Common myeloid progenitor, CD34-positive (primary cell): ENCODE measurements at regions not wholly inside any gene's neighbourhood (a gene's known extent, or its start where the extent isn't known, plus 50 kb on each side); places are given as distances from the start of the nearest gene placed in this dataset.
"Not testable (repeated sequence)": the region's sequence is repeated elsewhere in the genome, so short reads cannot be mapped to it uniquely, and the experiment has no call there.

Source experiments
- CTCF ChIA-PET: fragments of 350-600 bp; sonication (Branson Sonifier 250); formaldehyde crosslinking; loops from one replicate; lab custom pipeline; 2021; ENCODE audit warnings: antibody characterized with exemption; lab: Charles Lee
- POLR2A ChIA-PET: fragments of 350-600 bp; sonication (Branson Sonifier 250); formaldehyde crosslinking; loops from one replicate; lab custom pipeline; 2021; ENCODE audit warnings: antibody characterized with exemption; lab: Charles Lee
- DNase-seq, 3 donors: peaks; one replicate each; pipeline versions ENCODE4 v3.0.0 to v3.0.0-alpha.2; 2013
- H3K27ac ChIP-seq, 2 experiments: 1 replicate in 1 of 2; 2 replicates in 1 of 2; pipeline ENCODE4 v1.7.0; 2013; ENCODE audit warnings: inconsistent platforms in 2 of 2, low read length in 2 of 2, mild to moderate bottlenecking in 2 of 2, low read depth in 1 of 2, moderate library complexity in 1 of 2; ENCODE audit not compliant: severe bottlenecking in 2 of 2, insufficient read depth in 1 of 2, poor library complexity in 1 of 2
- H3K27me3 ChIP-seq, 5 experiments: replicated peaks in 2 of 5; 1 replicate in 3 of 5; 2 replicates in 2 of 5; pipeline versions ENCODE4 v1.6.1 to v1.7.0; 2013; ENCODE audit warnings: low read length in 4 of 5, mild to moderate bottlenecking in 2 of 5, moderate library complexity in 2 of 5, inconsistent platforms in 1 of 5; ENCODE audit not compliant: insufficient read depth in 5 of 5, control insufficient read depth in 4 of 5
- H3K36me3 ChIP-seq, 4 experiments: 1 replicate in 2 of 4; 2 replicates in 2 of 4; pipeline versions ENCODE4 v1.6.1 to v1.7.0; 2013; ENCODE audit warnings: low read length in 3 of 4, control low read depth in 1 of 4, mild to moderate bottlenecking in 1 of 4; ENCODE audit not compliant: control insufficient read depth in 4 of 4, insufficient read depth in 4 of 4
- H3K4me1 ChIP-seq, 4 experiments: 1 replicate in 3 of 4; 2 replicates in 1 of 4; pipeline versions ENCODE4 v1.6.1 to v1.7.1; 2013; ENCODE audit warnings: low read length in 3 of 4, mild to moderate bottlenecking in 3 of 4, control low read depth in 1 of 4, inconsistent platforms in 1 of 4, moderate library complexity in 1 of 4; ENCODE audit not compliant: control insufficient read depth in 4 of 4, insufficient read depth in 4 of 4; ENCODE audit errors: control extremely low read depth in 1 of 4
- H3K4me3 ChIP-seq, 7 experiments: 1 replicate in 4 of 7; 2 replicates in 3 of 7; pipeline versions ENCODE4 v1.5.1 to v1.7.0; 2013; ENCODE audit warnings: mild to moderate bottlenecking in 7 of 7, low read length in 6 of 7, moderate library complexity in 6 of 7, inconsistent platforms in 2 of 7, low read depth in 2 of 7, control low read depth in 1 of 7; ENCODE audit not compliant: insufficient read depth in 4 of 7, control insufficient read depth in 1 of 7; ENCODE audit errors: extremely low read depth in 1 of 7
- H3K9me3 ChIP-seq, 5 experiments: 1 replicate in 4 of 5; 2 replicates in 1 of 5; pipeline versions ENCODE4 v1.6.1 to v1.7.1; 2013; ENCODE audit warnings: low read length in 4 of 5, mild to moderate bottlenecking in 2 of 5, inconsistent platforms in 1 of 5, low read depth in 1 of 5, moderate library complexity in 1 of 5; ENCODE audit not compliant: control insufficient read depth in 4 of 5, insufficient read depth in 2 of 5; ENCODE audit errors: control extremely low read depth in 1 of 5
- WGBS: methylation state at CpG from one replicate; pipeline ENCODE4 v1.1.5; 2013; ENCODE audit not compliant: insufficient coverage; 5-methylcytosine and 5-hydroxymethylcytosine counted together

DNA sequence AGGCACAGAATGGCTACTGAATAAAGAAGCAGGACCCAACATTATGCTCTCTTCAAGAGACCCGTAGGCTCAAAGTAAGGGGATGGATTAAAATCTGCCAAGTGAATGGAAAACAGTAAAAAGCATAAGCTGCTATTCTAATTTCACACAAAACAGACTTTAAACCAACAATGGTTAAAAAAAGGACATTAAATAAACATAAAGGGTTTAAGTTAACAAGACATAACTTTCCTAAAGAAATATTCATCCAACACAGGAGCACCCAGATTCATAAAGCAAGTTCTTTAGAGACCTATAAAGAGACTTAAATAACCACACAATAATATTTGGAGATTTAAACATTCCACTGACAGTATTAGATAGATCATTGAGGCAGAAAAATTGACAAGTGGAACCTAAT is 624.5 kb downstream of the RFPL4B start:
- whole genome bisulfite sequencing, result no CpG with 5 or more reads among the region's 1 CpG
- H3K27me3 ChIP-seq, result no peaks in the 10 kb centered on the region
- no peaks in the 10 kb centered on the region for H3K4me1 ChIP-seq
- peaks cover 0 to 4% (median 1%) of the 10 kb centered on the region in 5 experiments for H3K9me3 ChIP-seq
- DNase-seq, result no peak
- no peaks in the 10 kb centered on the region for H3K36me3 ChIP-seq
- POLR2A ChIA-PET, result no interaction called here
- H3K4me3 ChIP-seq, result no peak overlapping the region
- CTCF ChIA-PET, result no interaction called here
- H3K27ac ChIP-seq, result no peak overlapping the region

DNA sequence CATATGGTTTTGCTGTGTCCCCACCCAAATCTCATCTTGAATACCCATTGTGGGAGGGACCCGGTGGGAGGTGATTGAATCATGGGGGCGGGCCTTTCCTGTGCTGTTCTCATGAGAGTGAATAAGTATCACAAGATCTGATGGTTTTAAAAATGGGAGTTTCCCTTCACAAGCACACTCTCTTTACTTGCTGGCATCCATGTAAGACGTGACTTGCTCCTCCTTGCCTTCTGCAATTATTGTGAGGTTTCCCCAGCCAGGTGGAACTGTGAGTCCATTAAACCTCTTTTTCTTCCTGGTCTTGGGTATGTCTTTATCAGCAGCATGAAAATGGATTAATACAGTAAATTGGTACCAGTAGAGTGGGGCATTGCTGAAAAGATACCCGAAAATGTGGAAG is 627.8 kb downstream of the RFPL4B start:
- WGBS, result 100% methylated on average over 3 of the region's 4 CpGs
- H3K36me3 ChIP-seq, H3K27me3 ChIP-seq, POLR2A ChIA-PET, CTCF ChIA-PET, H3K27ac ChIP-seq, DNase-seq, H3K4me3 ChIP-seq, H3K9me3 ChIP-seq, H3K4me1 ChIP-seq: not testable (repeated sequence)

DNA sequence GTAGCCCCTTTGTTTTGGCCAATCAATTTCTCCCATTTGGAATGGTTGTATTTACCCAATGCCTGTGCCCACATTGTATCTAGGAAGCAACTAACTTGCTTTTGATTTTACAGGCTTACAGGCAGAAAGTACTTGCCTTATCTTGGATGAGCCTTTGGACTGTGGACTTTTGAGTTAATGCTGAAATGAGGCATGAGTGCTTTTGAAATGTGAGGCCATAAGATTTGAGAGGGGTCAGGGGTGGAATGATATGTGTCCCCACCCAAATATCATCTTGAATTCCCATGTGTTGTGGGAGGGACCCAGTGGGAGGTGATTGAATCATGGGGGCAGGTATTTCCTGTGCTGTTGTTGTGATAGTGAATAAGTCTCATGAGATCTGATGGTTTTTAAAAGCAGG is 629.4 kb downstream of the RFPL4B start:
- H3K27ac ChIP-seq, H3K27me3 ChIP-seq, DNase-seq, POLR2A ChIA-PET, H3K36me3 ChIP-seq, H3K4me3 ChIP-seq, H3K4me1 ChIP-seq, CTCF ChIA-PET, H3K9me3 ChIP-seq: not testable (repeated sequence)

DNA sequence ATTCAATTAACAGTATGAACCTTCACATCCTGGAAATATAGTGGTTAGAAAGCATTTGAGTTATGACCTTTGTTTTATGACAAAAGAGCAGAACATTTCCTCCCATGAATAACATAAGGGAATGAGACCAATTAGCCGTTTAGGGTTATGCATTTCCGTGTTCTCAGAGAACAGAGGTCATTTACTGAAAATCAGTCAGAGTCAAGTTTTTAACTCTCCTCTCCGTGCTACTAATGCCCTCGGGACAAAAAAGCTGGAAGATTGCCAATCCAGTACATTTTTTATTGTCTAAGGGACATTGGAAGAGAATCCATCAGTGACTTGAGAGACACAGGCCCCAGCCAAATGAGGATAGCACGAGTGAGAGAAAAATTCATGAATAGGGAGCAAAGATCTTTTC is 632.7 kb downstream of the RFPL4B start:
- ChIA-PET POLR2A (no interaction called here), CTCF (no interaction called here)
- H3K9me3 ChIP-seq, result no peaks in the 10 kb centered on the region
- H3K4me1 ChIP-seq, result no peaks in the 10 kb centered on the region
- no peak overlapping the region for H3K27ac ChIP-seq
- no peak for DNase-seq
- H3K36me3 ChIP-seq, result no peaks in the 10 kb centered on the region
- no peak overlapping the region for H3K4me3 ChIP-seq
- H3K27me3 ChIP-seq, result no peaks in the 10 kb centered on the region
- 94% methylated on average over 5 of the region's 5 CpGs for WGBS

DNA sequence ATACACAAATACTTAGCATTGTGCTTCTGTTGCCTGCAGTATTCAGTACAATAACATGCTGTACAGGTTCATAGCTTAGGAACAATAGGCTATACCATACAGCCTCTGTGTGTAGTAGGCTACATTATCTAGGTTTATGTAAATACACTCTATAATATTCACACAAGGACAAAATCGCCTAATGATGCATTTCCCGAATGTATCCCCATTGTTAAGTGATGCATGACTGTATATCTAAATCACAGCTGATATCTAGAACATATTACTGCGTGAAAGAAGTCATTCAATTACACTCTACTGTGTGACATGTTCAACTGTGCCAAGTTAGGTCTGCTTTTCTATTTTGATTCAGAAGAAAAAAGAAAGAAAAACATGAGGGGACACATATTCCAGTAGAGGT is 633.5 kb downstream of the RFPL4B start:
- ChIA-PET POLR2A (no interaction called here), CTCF (no interaction called here)
- WGBS, result no CpG with 5 or more reads among the region's 3 CpGs
- H3K4me1 ChIP-seq, result no peaks in the 10 kb centered on the region
- H3K4me3 ChIP-seq, result no peak overlapping the region
- H3K27ac ChIP-seq, result no peak overlapping the region
- H3K27me3 ChIP-seq, result no peaks in the 10 kb centered on the region
- DNase-seq, result no peak
- H3K9me3 ChIP-seq, result no peaks in the 10 kb centered on the region
- H3K36me3 ChIP-seq, result no peaks in the 10 kb centered on the region

DNA sequence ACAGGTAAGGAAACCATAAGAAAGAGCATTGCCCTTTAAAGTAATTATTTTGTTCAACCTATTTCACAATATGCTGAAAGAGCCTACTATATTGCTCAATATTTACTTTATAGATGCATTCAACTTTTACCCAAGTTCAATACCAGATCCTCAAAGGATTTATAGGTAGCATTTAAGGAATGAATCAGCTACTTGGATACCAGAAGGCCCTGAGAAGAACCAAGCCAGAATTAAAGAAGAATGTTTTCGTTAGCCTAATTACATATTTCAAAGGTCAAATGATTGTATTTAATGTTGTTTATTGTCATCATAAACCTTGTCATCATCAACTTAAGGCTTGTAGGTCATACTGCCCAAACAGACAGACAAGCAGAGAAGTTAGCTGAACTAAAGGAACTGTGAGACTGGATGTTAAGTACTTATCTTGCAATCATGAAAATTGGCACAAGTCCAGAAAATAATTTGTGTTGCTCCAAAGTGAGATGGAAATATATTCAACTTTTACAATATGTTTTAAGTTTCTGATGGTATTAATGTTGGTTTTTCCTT is 636.7 kb downstream of the RFPL4B start:
- H3K4me3 ChIP-seq, result no peak overlapping the region
- ChIA-PET CTCF (no interaction called here), POLR2A (no interaction called here)
- no peak overlapping the region for H3K27ac ChIP-seq
- no peaks in the 10 kb centered on the region for H3K9me3 ChIP-seq
- H3K4me1 ChIP-seq, result no peaks in the 10 kb centered on the region
- WGBS, result no CpG with 5 or more reads among the region's 1 CpG
- H3K27me3 ChIP-seq, result no peaks in the 10 kb centered on the region
- H3K36me3 ChIP-seq, result no peaks in the 10 kb centered on the region
- DNase-seq, result peak in 1 of 3 donors; percentile 1

DNA sequence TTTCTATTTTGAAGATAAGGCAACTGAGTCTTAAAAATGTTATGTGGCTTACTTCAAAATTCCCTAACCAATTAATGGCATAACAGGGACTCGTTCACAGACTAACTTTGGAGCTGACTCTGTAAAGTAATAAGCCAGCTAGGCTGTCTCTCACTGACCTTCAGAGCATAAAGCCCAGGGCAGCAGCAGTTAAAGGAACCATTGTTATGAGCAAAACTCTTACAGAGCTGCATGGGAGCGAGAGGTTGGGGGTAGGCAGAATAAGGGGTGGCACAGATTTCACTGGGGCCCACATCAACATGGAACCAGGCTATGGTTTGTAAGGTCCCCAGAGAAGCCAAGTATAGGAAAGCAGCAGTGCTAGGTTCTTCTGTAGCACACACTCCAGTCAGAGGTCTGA is 637.8 kb downstream of the RFPL4B start:
- Histone ChIP-seq H3K27ac (no peak overlapping the region), H3K9me3 (no peaks in the 10 kb centered on the region), H3K4me1 (no peaks in the 10 kb centered on the region), H3K27me3 (no peaks in the 10 kb centered on the region), H3K4me3 (no peak overlapping the region), H3K36me3 (no peaks in the 10 kb centered on the region)
- WGBS, result 100% methylated on average over 2 of the region's 2 CpGs
- CTCF ChIA-PET, result no interaction called here
- DNase-seq, result no peak
- POLR2A ChIA-PET, result no interaction called here
